Esophagus squamous epithelium (tissue), 5 donors: ENCODE measurements at regions not wholly inside any gene's neighbourhood (a gene's known extent, or its start where the extent isn't known, plus 50 kb on each side); places are given as distances from the start of the nearest gene placed in this dataset.

Experiments
- DNase-seq: peaks from one replicate; lab custom pipeline; 2025; lab: John Stamatoyannopoulos, UW
- H3K27ac ChIP-seq, 4 donors: fragments of 200-600 bp; sonication (generic); one replicate each; pipeline ENCODE4 v1.5.1; 2016 to 2019; ENCODE audit warnings: mild to moderate bottlenecking in 1 of 4
- H3K27me3 ChIP-seq, 4 donors: fragments of 200-600 bp; sonication (generic); 1 replicate in 3 of 4; 2 replicates in 1 of 4; pipeline versions ENCODE4 v1.5.1 to v1.6.0; 2017 to 2021; ENCODE audit warnings: antibody characterized with exemption in 1 of 4
- H3K36me3 ChIP-seq, 3 donors: fragments of 200-600 bp; sonication (generic); one replicate each; pipeline ENCODE4 v1.5.1; 2016 to 2019
- H3K4me1 ChIP-seq, 3 donors: fragments of 200-600 bp; sonication (generic); one replicate each; pipeline ENCODE4 v1.5.1; 2017 to 2019
- H3K4me3 ChIP-seq, 4 donors: fragments of 200-600 bp; sonication (generic); 1 replicate in 3 of 4; 2 replicates in 1 of 4; pipeline ENCODE4 v1.5.1; 2016 to 2019; ENCODE audit warnings: mild to moderate bottlenecking in 2 of 4, moderate library complexity in 1 of 4
- H3K9me3 ChIP-seq, 3 donors: fragments of 200-600 bp; sonication (generic); one replicate each; pipeline ENCODE4 v1.5.1; 2016 to 2019
- POLR2A ChIP-seq, 4 donors: fragments of 450-650 bp; IDR thresholded peaks; one replicate each; pipeline ENCODE4 v1.6.1; 2017; ENCODE audit warnings: antibody characterized with exemption in 4 of 4, mild to moderate bottlenecking in 4 of 4, moderate library complexity in 3 of 4
- WGBS, 2 donors: methylation state at CpG; one replicate each; pipeline ENCODE4 v1.1.5; 2018; 5-methylcytosine and 5-hydroxymethylcytosine counted together
- intact Hi-C: fragments of 100-400 bp; cut with DNase I; formaldehyde crosslinking; loops from one replicate; pipeline ENCODE4 v1.15.0; 2022
- TF ChIP-seq, protein P1 (sequence below), 6 experiments: fragments of 450-650 bp in 4 of 6; fragments of 200-600 bp in 2 of 6; sonication (generic) in 2 of 6; IDR thresholded peaks; one replicate each; pipeline ENCODE4 v1.5.1; 2016 to 2019; ENCODE audit warnings: antibody characterized with exemption in 6 of 6, mild to moderate bottlenecking in 4 of 6, moderate library complexity in 4 of 6
- donor health status: DM: yes; HTN: yes; CAD: no.

DNA sequence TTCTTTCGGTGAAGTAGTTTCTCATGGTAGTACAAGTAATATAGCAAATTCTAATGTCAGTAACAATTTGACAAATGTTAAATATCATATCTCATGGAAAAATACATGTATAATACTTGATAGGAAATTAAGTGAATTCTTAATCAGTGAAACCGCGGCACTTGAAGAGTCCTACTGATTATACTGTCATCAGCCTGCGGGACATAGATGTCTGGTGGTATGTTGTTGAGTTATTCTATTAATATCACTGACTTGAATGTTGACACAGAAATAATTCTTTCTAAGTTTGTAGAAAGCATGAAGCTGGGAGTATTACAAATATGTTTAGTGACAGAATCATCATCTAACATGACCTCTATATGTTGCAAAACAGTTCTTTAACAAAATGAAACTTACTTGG lies 479.8 kb upstream of the IMPG1 start:
- 68 to 76% methylated on average over 4 of the region's 4 CpGs for WGBS, 2 donors
- no peak overlapping the region for H3K27ac ChIP-seq
- intact Hi-C loops: no loop called here
- H3K27me3 ChIP-seq: no peaks in the 10 kb centered on the region
- no peak for DNase-seq
- H3K36me3 ChIP-seq: no peaks in the 10 kb centered on the region
- no peaks in the 10 kb centered on the region for H3K9me3 ChIP-seq
- no peak for TF ChIP-seq POLR2A (IDR thresholded peaks at IDR 0.05)
- H3K4me3 ChIP-seq: no peak overlapping the region
- no peaks in the 10 kb centered on the region for H3K4me1 ChIP-seq

DNA sequence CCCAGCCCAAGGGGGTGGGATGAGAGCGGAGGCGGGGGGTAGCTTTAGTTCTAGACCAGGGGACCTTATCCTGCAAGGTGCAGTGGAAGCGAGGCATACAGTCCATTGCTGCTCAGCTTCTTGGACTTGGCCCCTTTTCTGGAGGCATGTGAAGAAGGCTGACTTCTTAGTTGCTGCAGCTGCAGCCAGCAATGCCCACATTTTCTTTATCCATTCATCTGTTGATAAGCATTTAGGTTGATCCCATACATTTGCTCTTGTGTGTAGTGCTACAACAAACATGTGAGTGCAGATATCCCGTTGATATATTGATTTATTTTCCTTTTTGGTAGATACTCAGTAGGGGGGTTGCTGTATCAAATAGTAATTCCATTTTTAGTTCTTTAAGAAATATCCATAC lies 461.2 kb upstream of the IMPG1 start:
- DNase-seq: no peak
- Histone ChIP-seq H3K4me3 (no peak overlapping the region), H3K4me1 (no peaks in the 10 kb centered on the region), H3K27me3 (no peaks in the 10 kb centered on the region), H3K9me3 (peaks cover 0 to 27% (median 4%) of the 10 kb centered on the region in 3 donors), H3K27ac (no peak overlapping the region), H3K36me3 (no peaks in the 10 kb centered on the region)
- WGBS, 2 donors: 73 to 83% methylated on average over 4 of the region's 4 CpGs
- TF ChIP-seq POLR2A (IDR thresholded peaks at IDR 0.05): no peak
- TF ChIP-seq, protein P1, sequence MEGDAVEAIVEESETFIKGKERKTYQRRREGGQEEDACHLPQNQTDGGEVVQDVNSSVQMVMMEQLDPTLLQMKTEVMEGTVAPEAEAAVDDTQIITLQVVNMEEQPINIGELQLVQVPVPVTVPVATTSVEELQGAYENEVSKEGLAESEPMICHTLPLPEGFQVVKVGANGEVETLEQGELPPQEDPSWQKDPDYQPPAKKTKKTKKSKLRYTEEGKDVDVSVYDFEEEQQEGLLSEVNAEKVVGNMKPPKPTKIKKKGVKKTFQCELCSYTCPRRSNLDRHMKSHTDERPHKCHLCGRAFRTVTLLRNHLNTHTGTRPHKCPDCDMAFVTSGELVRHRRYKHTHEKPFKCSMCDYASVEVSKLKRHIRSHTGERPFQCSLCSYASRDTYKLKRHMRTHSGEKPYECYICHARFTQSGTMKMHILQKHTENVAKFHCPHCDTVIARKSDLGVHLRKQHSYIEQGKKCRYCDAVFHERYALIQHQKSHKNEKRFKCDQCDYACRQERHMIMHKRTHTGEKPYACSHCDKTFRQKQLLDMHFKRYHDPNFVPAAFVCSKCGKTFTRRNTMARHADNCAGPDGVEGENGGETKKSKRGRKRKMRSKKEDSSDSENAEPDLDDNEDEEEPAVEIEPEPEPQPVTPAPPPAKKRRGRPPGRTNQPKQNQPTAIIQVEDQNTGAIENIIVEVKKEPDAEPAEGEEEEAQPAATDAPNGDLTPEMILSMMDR (IDR thresholded peaks at IDR 0.05): no peak
- intact Hi-C loops: no loop called here

DNA sequence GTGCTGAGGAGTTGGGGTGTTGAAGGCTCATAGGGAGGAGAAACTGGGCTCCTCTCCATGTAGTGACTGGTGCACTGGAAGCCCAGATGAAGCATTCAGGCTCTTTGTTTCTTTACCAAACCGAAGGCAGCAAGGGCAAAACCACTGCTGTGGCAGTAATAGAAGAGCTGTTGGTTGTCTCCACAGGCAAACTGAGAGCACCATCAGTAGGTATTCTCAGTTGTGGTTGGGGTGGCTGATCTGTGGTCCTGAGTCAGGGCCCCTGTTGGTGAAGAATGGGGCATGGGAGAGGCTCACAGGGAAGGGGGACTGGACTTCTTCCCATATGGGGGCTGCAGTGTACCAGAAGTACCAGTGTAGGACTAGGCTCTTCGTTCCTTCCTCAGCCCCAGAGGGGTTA lies 460.2 kb upstream of the IMPG1 start:
- H3K36me3 ChIP-seq: no peaks in the 10 kb centered on the region
- no peaks in the 10 kb centered on the region for H3K27me3 ChIP-seq
- H3K4me1 ChIP-seq: no peaks in the 10 kb centered on the region
- intact Hi-C loops: no loop called here
- H3K4me3 ChIP-seq: no peak overlapping the region
- 22 to 60% methylated on average over 1 of the region's 2 CpGs for WGBS, 2 donors
- no peak for DNase-seq
- peaks cover 0 to 22% (median 4%) of the 10 kb centered on the region in 3 donors for H3K9me3 ChIP-seq
- H3K27ac ChIP-seq: no peak overlapping the region
- no peak for TF ChIP-seq POLR2A (IDR thresholded peaks at IDR 0.05)
- TF ChIP-seq, protein P1 (IDR thresholded peaks at IDR 0.05): no peak

DNA sequence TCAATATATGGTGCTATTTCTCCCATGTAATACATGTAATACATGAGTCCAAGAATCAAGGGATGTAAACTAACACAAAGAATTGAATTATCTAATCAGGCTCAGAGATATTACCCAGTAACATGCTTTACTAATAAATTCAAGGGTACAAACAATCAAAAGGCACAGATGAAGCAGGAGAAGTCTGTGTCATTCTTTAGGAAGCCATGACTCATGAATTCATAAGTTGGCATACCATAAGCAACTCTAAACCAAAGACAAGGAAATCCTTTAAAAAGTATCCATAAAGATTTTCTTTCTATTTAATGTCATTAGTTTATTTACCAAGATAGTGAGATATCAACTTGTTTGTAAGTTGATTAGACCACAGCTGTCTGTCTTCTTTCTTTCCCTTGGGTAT lies 446.0 kb upstream of the IMPG1 start:
- DNase-seq: no peak
- Histone ChIP-seq H3K27me3 (no peaks in the 10 kb centered on the region), H3K4me1 (no peaks in the 10 kb centered on the region), H3K4me3 (no peak overlapping the region), H3K36me3 (no peaks in the 10 kb centered on the region), H3K9me3 (peaks cover 0 to 13% (median 0%) of the 10 kb centered on the region in 3 donors), H3K27ac (no peak overlapping the region)
- TF ChIP-seq POLR2A (IDR thresholded peaks at IDR 0.05): no peak
- TF ChIP-seq, protein P1 (IDR thresholded peaks at IDR 0.05): no peak
- intact Hi-C loops: no loop called here

DNA sequence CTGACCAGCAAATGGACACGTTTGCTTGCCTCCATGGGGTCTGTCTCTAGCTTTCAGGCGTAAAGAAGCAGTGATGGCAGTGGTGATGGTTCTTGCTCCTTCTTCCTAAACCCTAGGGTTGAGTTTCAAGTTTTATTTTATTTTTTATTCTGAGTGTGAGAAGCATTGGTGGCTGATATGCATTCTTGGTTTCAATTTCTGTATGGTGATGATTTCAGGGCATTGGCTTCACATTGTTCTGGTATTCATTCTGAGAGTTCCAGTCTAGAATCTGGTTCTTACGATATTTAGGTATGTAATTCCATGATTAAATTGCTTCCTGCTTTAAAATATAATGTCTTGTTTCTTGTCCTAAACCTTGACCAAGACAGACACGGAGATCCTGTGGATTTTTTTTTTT lies 444.5 kb upstream of the IMPG1 start:
- no peak for DNase-seq
- no peak for TF ChIP-seq POLR2A (IDR thresholded peaks at IDR 0.05)
- TF ChIP-seq, protein P1 (IDR thresholded peaks at IDR 0.05): no peak

DNA sequence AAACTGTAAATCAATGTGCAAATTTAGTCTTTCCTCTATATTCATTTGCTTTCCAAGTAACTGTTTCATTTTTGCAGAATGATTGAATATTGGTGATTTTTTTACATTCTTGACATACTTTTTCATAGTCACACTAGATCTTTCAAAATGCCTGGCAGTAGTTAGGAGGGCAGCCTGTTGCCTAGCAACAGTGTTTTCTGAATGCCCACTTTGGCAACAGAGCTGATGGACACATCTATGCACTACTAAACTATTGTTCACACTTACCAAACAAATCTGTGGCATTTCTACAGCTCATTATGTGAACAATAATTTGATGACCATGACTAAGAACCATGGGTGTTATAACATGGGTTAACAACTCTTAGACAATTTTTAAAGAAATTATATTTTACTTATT lies 438.0 kb upstream of the IMPG1 start:
- Histone ChIP-seq H3K27me3 (no peaks in the 10 kb centered on the region), H3K4me1 (no peaks in the 10 kb centered on the region), H3K4me3 (no peak overlapping the region), H3K27ac (no peak overlapping the region), H3K9me3 (peaks cover 0 to 9% (median 0%) of the 10 kb centered on the region in 3 donors), H3K36me3 (no peaks in the 10 kb centered on the region)
- DNase-seq: no peak
- TF ChIP-seq POLR2A (IDR thresholded peaks at IDR 0.05): no peak
- TF ChIP-seq, protein P1 (IDR thresholded peaks at IDR 0.05): no peak
- intact Hi-C loops: no loop called here

More for the DNA sequence above, 444.5 kb upstream of the IMPG1 start:
- intact Hi-C loops: no loop called here
- 63 to 66% methylated on average over 4 of the region's 4 CpGs for WGBS, 2 donors
- Histone ChIP-seq H3K27ac (no peak overlapping the region), H3K9me3 (peaks cover 0 to 13% (median 0%) of the 10 kb centered on the region in 3 donors), H3K36me3 (no peaks in the 10 kb centered on the region), H3K4me1 (no peaks in the 10 kb centered on the region), H3K27me3 (no peaks in the 10 kb centered on the region), H3K4me3 (no peak overlapping the region)
